ENCODE measurements at regions not wholly inside any gene's neighbourhood (a gene's known extent, or its start where the extent isn't known, plus 50 kb on each side); places are given as distances from the start of the nearest gene placed in this dataset.

DNA sequence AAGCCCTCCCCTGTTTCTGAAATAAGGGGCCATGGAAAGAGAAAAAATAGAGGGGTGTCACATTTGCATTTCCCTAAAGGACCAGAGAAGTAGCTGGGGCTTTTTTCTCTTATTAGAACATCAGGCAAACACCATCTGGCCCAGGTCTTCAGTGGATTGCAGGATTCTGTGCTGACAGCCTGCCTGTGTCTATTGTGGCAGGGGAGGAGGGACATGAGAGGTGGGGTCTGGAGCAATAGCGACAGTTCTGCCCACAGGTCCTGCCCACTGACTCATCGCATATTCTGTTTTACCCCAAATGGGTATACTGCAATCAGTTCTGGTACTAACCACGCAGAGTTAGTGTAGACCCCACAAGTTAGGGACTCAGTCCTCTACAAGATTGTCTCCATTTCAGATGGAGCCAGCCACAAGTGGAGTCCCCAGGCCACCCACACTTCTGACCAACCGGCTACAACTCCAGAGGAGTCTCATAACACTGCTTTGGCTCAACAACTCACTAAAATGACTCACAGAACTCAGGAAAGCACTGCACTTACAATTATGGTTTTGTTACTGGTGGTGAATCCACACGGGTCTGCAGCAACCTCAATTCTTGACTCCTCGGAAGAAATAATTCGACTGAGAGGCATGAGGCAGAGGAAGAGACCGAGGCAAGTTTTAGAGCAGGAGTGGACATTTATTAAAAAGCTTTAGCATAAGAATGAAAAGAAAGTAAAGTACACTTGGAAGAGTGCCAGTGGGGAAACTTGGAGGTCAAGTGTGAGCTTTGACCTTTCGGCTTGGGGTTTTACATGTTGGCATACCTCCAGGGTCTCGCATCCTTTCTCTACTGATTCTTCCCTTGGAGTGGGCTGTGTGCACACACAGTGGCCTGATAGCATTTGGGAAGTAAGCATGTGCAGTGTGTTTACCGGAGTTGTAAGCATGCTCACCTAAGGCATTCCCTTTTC is 146.4 kb upstream of the SPATS2L start:
- no peak for DNase-seq
- Histone ChIP-seq H4K20me1 (ENCODE audit: insufficient read depth, low read length) (no peaks in the 10 kb centered on the region), H3K27me3 (replicated peaks; ENCODE audit: insufficient read depth, low read length) (no peaks in the 10 kb centered on the region), H3K4me1 (ENCODE audit: low read length) (no peaks in the 10 kb centered on the region), H3K4me2 (ENCODE audit: low read depth, low read length) (no peak overlapping the region), H3K9me3 (replicated peaks; ENCODE audit: insufficient read depth, low read length) (no peaks in the 10 kb centered on the region), H3K9ac (ENCODE audit: low read length) (no peak overlapping the region), H3K9me2 (replicated peaks; ENCODE audit: insufficient read depth, low read length) (no peaks in the 10 kb centered on the region), H3K79me2 (ENCODE audit: low read length) (no peaks in the 10 kb centered on the region), H3F3A (ENCODE audit: insufficient read depth, low read length) (no peaks in the 10 kb centered on the region), H3K4me3 (ENCODE audit: low read length) (no peak overlapping the region), H2AFZ (ENCODE audit: low read length) (no peak overlapping the region), H3K27ac (ENCODE audit: low read length) (no peak overlapping the region), H3K36me3 (replicated peaks; ENCODE audit: insufficient read depth, low read length) (no peaks in the 10 kb centered on the region)
- TF ChIP-seq, protein P1, sequence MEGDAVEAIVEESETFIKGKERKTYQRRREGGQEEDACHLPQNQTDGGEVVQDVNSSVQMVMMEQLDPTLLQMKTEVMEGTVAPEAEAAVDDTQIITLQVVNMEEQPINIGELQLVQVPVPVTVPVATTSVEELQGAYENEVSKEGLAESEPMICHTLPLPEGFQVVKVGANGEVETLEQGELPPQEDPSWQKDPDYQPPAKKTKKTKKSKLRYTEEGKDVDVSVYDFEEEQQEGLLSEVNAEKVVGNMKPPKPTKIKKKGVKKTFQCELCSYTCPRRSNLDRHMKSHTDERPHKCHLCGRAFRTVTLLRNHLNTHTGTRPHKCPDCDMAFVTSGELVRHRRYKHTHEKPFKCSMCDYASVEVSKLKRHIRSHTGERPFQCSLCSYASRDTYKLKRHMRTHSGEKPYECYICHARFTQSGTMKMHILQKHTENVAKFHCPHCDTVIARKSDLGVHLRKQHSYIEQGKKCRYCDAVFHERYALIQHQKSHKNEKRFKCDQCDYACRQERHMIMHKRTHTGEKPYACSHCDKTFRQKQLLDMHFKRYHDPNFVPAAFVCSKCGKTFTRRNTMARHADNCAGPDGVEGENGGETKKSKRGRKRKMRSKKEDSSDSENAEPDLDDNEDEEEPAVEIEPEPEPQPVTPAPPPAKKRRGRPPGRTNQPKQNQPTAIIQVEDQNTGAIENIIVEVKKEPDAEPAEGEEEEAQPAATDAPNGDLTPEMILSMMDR (IDR thresholded peaks at IDR 0.05; ENCODE audit: low read length): no peak
- no peak for TF ChIP-seq EZH2phosphoT487 (IDR thresholded peaks at IDR 0.05; ENCODE audit: low read length)
- TF ChIP-seq EZH2 (optimal IDR thresholded peaks at IDR 0.05; ENCODE audit: low read depth, low read length): no peak

DNA sequence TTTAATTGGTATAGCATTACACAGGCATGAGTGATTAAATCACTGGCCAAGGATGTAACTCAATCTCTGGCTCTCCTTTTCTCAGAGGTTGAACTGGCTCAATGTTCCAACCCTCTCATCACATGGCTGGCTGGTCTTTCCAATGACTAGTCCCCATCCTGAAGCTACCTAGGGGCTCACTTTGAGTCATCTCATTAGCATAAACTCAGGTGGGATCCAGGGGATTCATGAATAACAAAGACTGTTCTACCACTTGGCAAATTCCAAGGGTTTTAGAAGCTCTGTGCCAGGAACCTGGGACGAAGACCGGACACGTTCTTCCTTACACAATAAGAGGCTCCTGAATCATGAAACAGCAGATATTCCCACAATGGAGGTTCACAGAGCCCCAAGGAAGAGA is 145.0 kb upstream of the SPATS2L start:
- Histone ChIP-seq H3K4me3 (ENCODE audit: low read length) (no peak overlapping the region), H3K4me2 (ENCODE audit: low read depth, low read length) (no peak overlapping the region), H3K9me3 (replicated peaks; ENCODE audit: insufficient read depth, low read length) (no peaks in the 10 kb centered on the region), H3K79me2 (ENCODE audit: low read length) (no peaks in the 10 kb centered on the region), H4K20me1 (ENCODE audit: insufficient read depth, low read length) (no peaks in the 10 kb centered on the region), H3K9ac (ENCODE audit: low read length) (no peak overlapping the region), H2AFZ (ENCODE audit: low read length) (no peak overlapping the region), H3K27ac (ENCODE audit: low read length) (no peak overlapping the region), H3F3A (ENCODE audit: insufficient read depth, low read length) (no peaks in the 10 kb centered on the region), H3K36me3 (replicated peaks; ENCODE audit: insufficient read depth, low read length) (no peaks in the 10 kb centered on the region), H3K4me1 (ENCODE audit: low read length) (no peaks in the 10 kb centered on the region), H3K9me2 (replicated peaks; ENCODE audit: insufficient read depth, low read length) (no peaks in the 10 kb centered on the region), H3K27me3 (replicated peaks; ENCODE audit: insufficient read depth, low read length) (no peaks in the 10 kb centered on the region)
- TF ChIP-seq EZH2 (optimal IDR thresholded peaks at IDR 0.05; ENCODE audit: low read depth, low read length) (no peak), EZH2phosphoT487 (IDR thresholded peaks at IDR 0.05; ENCODE audit: low read length) (no peak)
- TF ChIP-seq, protein P1 (IDR thresholded peaks at IDR 0.05; ENCODE audit: low read length): no peak
- DNase-seq: no peak

DNA sequence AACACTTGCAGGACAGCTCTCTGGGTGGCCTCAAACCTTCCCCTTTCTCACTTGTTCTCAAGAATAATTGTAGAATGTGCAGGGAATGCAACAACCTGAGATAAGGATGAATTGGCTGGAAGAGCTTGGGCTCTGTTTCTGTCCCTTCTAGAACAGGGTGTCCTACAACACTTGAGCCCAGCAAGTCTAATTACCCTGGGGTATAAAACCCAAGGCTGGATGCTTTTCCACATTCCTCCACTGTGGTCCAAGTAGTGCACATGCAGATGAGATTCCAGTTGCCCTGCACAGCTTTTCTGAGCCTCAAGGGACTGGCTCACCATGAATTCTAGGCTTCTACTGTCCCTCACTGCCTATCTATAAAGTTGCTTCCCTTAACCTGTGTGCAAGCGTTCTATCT is 140.8 kb upstream of the SPATS2L start:
- no peaks in the 10 kb centered on the region for H3K4me1 ChIP-seq (ENCODE audit: low read length)
- no peaks in the 10 kb centered on the region for H3K36me3 ChIP-seq (replicated peaks; ENCODE audit: insufficient read depth, low read length)
- no peaks in the 10 kb centered on the region for H3K27me3 ChIP-seq (replicated peaks; ENCODE audit: insufficient read depth, low read length)
- no peak overlapping the region for H3K4me3 ChIP-seq (ENCODE audit: low read length)
- H4K20me1 ChIP-seq (ENCODE audit: insufficient read depth, low read length): no peaks in the 10 kb centered on the region
- H3K79me2 ChIP-seq (ENCODE audit: low read length): no peaks in the 10 kb centered on the region
- no peak for DNase-seq
- H3K9me3 ChIP-seq (replicated peaks; ENCODE audit: insufficient read depth, low read length): no peaks in the 10 kb centered on the region
- no peak overlapping the region for H3K4me2 ChIP-seq (ENCODE audit: low read depth, low read length)
- no peak overlapping the region for H3K9ac ChIP-seq (ENCODE audit: low read length)
- TF ChIP-seq, protein P1 (IDR thresholded peaks at IDR 0.05; ENCODE audit: low read length): no peak
- no peak for TF ChIP-seq EZH2 (optimal IDR thresholded peaks at IDR 0.05; ENCODE audit: low read depth, low read length)
- no peak for TF ChIP-seq EZH2phosphoT487 (IDR thresholded peaks at IDR 0.05; ENCODE audit: low read length)
- no peak overlapping the region for H2AFZ ChIP-seq (ENCODE audit: low read length)
- H3F3A ChIP-seq (ENCODE audit: insufficient read depth, low read length): no peaks in the 10 kb centered on the region
- no peak overlapping the region for H3K27ac ChIP-seq (ENCODE audit: low read length)
- no peaks in the 10 kb centered on the region for H3K9me2 ChIP-seq (replicated peaks; ENCODE audit: insufficient read depth, low read length)
